GM19099 (cell line): ENCODE measurements at regions not wholly inside any gene's neighbourhood (a gene's known extent, or its start where the extent isn't known, plus 50 kb on each side); places are given as distances from the start of the nearest gene placed in this dataset.

Experiments
- POLR2A ChIP-seq: IDR thresholded peaks from 3 replicates; pipeline ENCODE4 v1.6.1; 2011; ENCODE audit warnings: low read depth; ENCODE audit not compliant: insufficient read length; ENCODE audit errors: extremely low read depth

GRCh38 chr2:136324966-136325365 is 207.0 kb upstream of the CXCR4 start:
- no peak for TF ChIP-seq POLR2A

- no peak for TF ChIP-seq POLR2A
Measured at GRCh38 chr2:136323935-136324334, 206.0 kb upstream of the CXCR4 start.

GRCh38 chr2:136323195-136323594 is 205.2 kb upstream of the CXCR4 start:
- no peak for TF ChIP-seq POLR2A

- no peak for TF ChIP-seq POLR2A
Measured at GRCh38 chr2:136322428-136322827, 204.5 kb upstream of the CXCR4 start.

GRCh38 chr2:136319651-136320050 is 201.7 kb upstream of the CXCR4 start:
- no peak for TF ChIP-seq POLR2A

- TF ChIP-seq POLR2A, result no peak
Measured at GRCh38 chr2:136319237-136319636, 201.3 kb upstream of the CXCR4 start.

GRCh38 chr2:136314240-136314639 is 196.3 kb upstream of the CXCR4 start:
- no peak for TF ChIP-seq POLR2A

- TF ChIP-seq POLR2A, result no peak
Measured at GRCh38 chr2:136310797-136311603, 193.1 kb upstream of the CXCR4 start.

GRCh38 chr2:136310005-136310495 is 192.1 kb upstream of the CXCR4 start:
- TF ChIP-seq POLR2A, result no peak

GRCh38 chr2:136308611-136309010 is 190.7 kb upstream of the CXCR4 start:
- no peak for TF ChIP-seq POLR2A

GRCh38 chr2:136306836-136307235 is 188.9 kb upstream of the CXCR4 start:
- TF ChIP-seq POLR2A, result no peak

GRCh38 chr2:136305517-136306192 is 187.7 kb upstream of the CXCR4 start:
- no peak for TF ChIP-seq POLR2A

GRCh38 chr2:136301006-136301405 is 183.1 kb upstream of the CXCR4 start:
- TF ChIP-seq POLR2A, result no peak

GRCh38 chr2:136298631-136299030 is 180.7 kb upstream of the CXCR4 start:
- no peak for TF ChIP-seq POLR2A

- no peak for TF ChIP-seq POLR2A
Measured at GRCh38 chr2:136297994-136298393, 180.0 kb upstream of the CXCR4 start.

- TF ChIP-seq POLR2A, result no peak
Measured at GRCh38 chr2:136297312-136297711, 179.4 kb upstream of the CXCR4 start.

- TF ChIP-seq POLR2A, result no peak
Measured at GRCh38 chr2:136295168-136295567, 177.2 kb upstream of the CXCR4 start.

GRCh38 chr2:136291871-136292270 is 173.9 kb upstream of the CXCR4 start:
- TF ChIP-seq POLR2A, result no peak
